Neural progenitor cell (in vitro differentiated cells): ENCODE measurements at regions not wholly inside any gene's neighbourhood (a gene's known extent, or its start where the extent isn't known, plus 50 kb on each side); places are given as distances from the start of the nearest gene placed in this dataset.

Experiments used
- CTCF ChIP-seq: fragments of 200-600 bp; sonication (generic); IDR thresholded peaks from 2 replicates; pipeline ENCODE4 v1.5.1; 2017; ENCODE audit warnings: antibody characterized with exemption, mild to moderate bottlenecking
- EZH2 ChIP-seq: fragments of 200-600 bp; sonication (generic); IDR thresholded peaks from 2 replicates; pipeline ENCODE4 v1.6.1; 2017; ENCODE audit warnings: antibody characterized with exemption, mild to moderate bottlenecking, moderate library complexity
- EZH2phosphoT487 ChIP-seq: fragments of 200-600 bp; sonication (generic); IDR thresholded peaks from 2 replicates; pipeline ENCODE4 v1.6.1; 2017; ENCODE audit warnings: antibody characterized with exemption

- TF ChIP-seq EZH2phosphoT487 (no peak), CTCF (no peak), EZH2 (no peak)
Observed at GRCh38 chr6:76532647-76533046, 460.2 kb upstream of the IMPG1 start.
